Inflammatory macrophage treated with lipopolysaccharide for 4 hours (primary cell): ENCODE measurements at regions not wholly inside any gene's neighbourhood (a gene's known extent, or its start where the extent isn't known, plus 50 kb on each side); places are given as distances from the start of the nearest gene placed in this dataset.

Experiments used
- DNase-seq: peaks from one replicate; pipeline ENCODE4 v3.0.0-alpha.2; 2020

DNA sequence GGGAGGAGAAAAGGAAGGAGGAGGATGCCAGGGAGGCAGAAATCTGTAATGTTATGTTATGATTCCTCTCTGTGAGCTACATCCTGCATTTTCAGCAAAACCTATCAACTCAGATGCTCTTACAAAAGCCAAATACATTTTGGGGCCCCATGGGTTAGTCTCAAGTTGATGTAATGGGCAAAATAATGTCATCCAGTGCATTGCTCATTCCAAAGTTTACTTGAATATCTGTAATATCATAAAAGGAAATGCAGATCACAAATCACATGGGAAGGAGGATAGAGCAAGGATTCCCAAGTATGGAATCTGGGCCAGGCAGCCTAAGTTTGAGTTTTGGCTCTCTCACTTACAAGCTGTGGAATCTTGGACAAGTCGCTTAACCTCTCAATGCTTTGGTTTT, 74.9 kb upstream of the SOD3 start:
- no peak for DNase-seq

DNA sequence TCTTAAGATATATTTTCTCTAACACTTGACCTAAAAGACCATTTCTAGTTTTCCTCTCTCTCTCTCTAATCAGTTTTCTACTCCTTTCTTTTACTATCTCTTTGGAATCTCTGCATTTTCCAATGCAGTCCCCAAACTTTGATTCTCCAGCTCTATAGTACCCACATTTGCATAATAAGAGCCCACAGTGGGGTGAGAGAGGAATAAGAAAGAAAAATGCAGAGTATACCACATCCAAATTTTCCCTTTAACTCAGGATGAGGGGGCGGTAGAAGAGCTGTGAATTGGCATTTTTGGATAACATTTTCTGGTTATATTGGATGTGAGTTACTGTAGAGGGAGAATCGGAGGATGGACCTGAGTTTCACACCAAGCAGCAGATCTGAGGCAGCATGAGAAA, 74.4 kb upstream of the SOD3 start:
- DNase-seq: no peak

GRCh38 chr4:24722026-24722568, 73.3 kb upstream of the SOD3 start:
- DNase-seq: no peak

DNA sequence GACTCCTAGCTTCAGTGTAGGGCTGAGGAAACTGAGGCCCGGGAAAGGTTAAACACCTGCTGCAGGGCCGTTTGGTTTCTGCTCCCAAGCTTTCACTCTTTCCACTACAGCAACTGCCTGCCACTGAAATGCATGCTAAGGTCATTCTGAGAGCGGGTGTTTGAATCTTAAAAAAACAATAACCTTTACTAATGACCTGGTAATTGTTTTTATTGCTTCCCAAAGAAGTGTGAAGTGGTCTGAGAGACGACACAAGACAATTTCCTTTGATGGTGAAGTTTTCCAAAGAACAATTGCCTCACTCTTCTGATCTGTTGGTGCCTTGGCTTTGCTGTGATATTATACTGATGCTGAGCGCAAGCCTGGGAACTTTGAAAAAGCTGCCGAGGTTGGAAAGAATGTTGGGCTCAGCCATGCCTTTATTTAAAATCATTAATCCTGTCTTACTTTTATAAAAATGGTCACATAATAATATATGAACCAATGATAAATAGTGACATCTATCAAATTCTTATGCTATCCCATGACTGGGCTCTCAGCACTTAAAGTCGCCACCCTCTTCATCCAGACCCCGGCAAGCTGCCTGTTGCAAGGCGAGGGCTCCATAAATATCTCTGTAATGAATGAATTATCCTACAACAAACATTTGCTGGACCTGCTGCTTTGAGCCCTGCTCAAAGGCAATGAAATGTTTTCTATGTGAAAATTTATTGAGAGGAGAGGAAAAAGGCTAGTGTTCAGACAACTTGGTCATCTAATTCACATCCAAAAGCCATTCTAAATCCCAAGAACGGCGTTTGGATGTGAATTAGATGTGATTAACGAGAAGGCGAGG, 67.8 kb upstream of the SOD3 start:
- DNase-seq: no peak

DNA sequence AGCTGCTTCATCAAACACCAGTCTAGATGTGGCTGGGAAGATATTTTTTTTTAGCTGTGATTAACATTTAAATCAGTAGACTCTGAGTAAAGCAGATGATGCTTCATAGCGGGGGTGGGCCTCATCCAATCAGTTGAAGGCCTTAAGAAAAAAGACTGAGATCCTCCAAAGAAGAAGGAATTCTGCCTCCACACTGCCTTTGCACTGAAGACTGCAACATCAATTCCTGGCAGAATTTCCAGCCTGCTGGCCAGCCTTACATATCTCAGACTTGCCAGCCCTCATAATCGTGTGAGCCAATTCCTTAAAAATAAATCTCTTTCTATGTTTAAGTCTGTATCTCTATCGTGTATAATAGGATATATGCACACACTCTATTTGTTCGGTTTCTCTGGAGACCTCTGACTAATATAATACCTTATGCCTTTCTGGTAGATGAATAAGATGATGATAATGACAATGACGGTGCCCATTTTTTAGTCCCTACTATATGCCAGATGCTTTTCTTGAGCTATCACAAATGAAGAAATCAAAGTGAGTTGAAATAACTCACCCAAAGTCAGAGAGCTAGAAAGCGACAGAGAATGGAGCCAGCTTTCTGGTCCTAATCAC, 66.1 kb upstream of the SOD3 start:
- no peak for DNase-seq

DNA sequence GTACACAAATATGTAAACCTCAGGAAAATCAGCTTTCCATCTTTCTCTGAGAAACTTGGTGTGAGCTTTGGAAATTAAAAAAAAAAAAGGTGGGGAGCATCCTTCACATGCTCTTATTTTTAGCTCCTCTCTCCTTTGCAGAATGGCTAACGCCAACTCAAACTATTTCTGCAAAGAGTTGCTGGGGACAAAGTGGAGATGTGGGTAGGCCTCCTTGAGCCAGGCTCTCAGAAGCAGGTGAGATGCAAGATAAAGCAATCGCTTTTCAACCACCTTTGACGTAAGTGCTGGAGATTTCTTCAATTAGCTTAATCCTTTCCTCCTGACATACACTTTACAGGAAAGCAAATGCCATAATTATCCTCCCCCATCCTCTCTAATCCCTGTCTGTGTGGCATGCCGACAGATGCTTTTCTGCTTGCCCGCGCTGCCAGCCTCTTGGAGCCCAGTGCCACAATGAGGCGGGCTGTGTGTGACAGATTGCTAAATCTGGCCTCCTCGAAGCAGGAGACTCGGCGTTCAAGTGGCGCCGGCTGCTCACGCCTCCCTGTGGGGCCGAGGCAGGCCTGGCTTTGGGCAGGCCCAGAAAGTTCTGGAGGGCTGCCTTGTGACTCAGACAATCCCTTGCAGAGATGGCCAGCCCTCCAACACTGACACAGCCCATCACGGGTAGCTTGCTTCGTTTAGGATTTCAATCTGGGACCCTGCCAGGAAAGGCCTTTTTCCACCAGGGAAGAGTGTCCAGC, 64.9 kb upstream of the SOD3 start:
- DNase-seq: no peak

- no peak for DNase-seq
These were observed 63.9 kb upstream of the SOD3 start for GRCh38 chr4:24731448-24731847.

- no peak for DNase-seq
These were observed 60.9 kb upstream of the SOD3 start for GRCh38 chr4:24734511-24734910.

GRCh38 chr4:24736066-24736465, 59.3 kb upstream of the SOD3 start:
- DNase-seq: peak; percentile 14

- no peak for DNase-seq
These were observed 53.5 kb upstream of the SOD3 start for GRCh38 chr4:24741910-24742309.

GRCh38 chr4:24742335-24742734, 53.0 kb upstream of the SOD3 start:
- DNase-seq: no peak

DNA sequence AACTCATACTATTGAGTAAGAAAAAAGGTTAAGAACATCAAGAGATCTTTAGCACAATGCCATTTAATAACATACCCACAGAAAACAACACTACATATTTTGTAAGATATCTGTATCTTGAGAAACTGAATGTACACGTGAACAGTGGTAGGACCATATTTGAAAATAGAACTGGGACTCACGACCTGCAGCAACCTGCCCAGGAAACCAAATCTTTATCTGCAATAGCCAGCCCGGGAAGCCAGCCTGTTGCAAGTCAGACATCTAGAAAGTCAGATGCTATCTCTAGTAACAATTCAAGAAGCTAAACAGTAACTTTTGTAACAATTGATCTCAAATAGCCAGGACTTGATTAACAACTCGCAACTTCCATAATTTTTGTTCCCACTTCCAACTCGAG, 52.6 kb upstream of the SOD3 start:
- no peak for DNase-seq

- DNase-seq: no peak
These were observed 52.2 kb upstream of the SOD3 start for GRCh38 chr4:24743206-24743605.

- no peak for DNase-seq
These were observed 51.4 kb upstream of the SOD3 start for GRCh38 chr4:24743927-24744326.

DNA sequence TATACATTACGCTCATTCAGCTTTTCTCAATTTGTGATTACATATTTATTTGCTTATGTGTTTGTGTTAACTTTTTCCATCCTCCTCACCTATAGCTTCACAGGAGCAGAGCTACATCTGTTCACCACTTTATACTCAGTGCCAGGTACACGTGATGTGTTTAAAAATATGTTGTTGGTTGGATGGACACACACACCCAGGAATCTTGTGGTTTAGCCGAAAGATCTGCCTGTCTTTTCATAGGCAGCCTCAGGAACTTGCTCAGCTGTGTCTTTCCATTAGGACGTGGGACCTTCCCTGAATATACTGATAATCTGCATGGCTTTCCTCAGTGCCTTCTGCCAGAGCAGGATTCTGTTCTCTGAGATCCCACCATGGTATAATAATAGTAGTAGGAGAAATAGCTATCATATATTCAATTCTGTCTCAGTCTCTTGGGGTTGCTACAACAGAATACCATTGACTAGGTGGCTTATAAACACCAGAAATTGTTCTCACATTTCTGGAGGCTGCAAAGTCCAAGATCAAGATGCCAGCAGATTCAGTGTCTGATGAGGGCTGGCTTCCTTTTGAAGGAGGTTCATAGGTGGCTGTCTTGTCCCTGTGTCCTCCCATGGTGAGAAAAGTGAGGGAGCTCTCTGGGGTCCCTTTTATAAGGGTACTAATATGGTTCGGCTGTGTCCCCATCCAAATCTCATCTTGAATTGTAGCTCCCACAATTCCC, 50.0 kb upstream of the SOD3 start:
- no peak for DNase-seq
